Amygdala (tissue), 56 donors: ENCODE measurements at regions not wholly inside any gene's neighbourhood (a gene's known extent, or its start where the extent isn't known, plus 50 kb on each side); places are given as distances from the start of the nearest gene placed in this dataset.
"Not testable (repeated sequence)": the region's sequence is repeated elsewhere in the genome, so short reads cannot be mapped to it uniquely, and the experiment has no call there.

Source experiments
- DNase-seq, 56 donors: peaks; one replicate each; lab custom pipeline; 2025; lab: John Stamatoyannopoulos, UW

DNA sequence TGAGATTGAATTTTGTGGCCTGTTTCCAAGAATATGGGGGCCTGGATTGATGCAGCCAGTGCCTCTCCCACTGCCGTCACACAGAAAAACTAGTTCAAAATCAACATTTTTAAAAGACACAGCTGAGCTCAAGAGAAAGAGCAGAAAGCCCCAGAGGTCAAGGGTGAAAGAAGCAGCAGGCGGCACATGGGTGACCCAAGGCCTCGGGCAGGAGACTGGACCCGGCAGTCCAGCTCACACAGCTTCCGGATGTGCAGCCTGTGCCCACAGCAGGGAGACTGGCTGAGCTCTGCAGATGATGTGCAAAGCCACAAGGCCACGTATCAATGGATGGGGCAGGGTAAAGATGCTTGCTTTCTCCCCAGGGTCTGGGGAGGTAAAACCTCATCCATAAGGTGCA lies 50.4 kb upstream of the RNF32 start:
- DNase-seq = no peak

DNA sequence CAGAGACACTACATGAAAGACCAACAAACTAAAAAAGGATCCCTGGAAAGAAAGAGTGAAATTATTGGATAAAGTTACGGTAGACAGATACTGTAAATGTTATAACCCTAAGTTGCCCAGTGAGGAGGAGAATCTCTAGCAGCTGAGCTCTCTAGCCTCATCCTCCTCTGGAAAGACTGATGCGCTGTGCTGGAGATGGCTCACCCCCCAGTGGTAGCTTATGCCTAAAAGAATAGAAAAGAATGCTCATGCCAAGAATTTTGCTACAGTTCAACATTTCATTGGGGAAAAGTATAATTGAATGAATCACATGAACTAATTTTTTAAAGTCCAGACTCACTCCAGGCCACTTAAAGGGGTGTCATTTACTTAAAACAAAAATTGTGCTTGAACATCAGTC lies 50.8 kb upstream of the RNF32 start:
- peak in 5 of 56 donors; percentile 6 to 48 (median 27) for DNase-seq

DNA sequence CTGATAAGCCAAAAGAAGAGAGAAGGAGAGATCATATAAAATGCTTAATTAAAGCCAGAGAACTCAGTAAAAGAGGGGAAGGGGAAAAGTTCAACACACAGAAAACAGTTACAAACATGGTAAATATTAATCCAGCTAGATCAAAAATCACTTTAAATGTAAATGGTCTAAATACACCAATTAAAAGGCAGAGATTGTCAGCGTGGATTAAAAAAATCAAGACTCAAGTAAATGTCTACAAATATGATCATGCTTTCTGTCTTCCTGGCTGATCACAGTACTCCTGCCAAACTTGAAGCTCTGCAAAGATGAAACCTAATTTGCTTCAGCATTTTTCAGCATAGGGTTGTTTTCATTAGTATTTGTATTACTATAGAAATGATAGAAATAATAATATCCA lies 54.6 kb upstream of the RNF32 start:
- no peak for DNase-seq

DNA sequence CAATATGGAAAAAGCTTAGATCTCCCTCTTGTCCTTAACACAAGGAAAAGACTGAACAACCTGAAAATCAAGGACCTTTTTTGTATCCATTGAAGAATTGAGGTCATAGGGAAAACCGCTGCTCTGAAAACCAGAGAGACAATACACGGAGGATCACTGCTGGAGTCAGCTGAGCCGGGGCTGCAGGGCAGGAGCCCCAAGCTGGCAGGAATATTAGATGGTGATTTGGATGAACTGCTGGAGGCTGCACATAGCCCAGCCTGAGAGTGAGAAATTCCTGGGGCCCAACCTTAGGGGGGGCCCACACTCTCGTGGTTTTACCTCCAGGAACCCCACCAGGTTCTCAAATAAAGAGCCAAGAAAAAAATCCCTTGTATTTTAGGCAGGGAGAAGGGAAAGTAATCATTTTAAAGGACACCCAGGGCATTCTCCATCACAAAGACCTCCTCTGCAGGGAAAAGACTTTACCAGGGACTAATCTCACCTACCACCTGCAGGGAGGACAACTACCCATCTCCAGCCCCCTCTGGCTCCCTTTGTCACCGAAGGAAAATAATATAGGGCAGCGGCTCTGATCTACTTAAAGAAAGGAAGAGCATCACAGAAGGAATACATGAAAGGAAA lies 55.4 kb upstream of the RNF32 start:
- DNase-seq = no peak

DNA sequence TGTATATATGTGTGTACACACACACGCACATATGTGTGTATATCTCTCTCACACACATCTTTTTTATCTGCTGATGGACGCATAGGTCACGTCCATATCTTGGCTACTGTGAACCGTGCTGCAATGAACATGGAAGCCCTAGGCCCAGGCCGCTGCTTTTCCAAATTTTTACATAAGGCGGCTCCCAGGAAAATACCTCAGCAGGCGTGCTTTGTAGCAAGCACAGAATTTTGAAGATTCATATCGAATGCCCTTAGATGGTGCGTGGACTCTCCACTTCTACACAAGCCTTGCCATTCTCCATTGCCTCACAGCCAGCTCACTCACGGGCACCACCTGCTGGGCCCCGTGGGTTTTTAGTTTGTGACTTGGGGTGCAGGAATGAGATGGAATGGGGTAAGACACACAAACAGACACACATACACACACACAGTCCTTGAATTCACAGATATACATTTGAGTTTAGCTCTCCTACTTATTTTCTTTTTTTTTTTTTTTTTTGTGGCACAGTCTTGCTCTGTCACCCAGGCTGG lies 57.9 kb upstream of the RNF32 start:
- no peak for DNase-seq

DNA sequence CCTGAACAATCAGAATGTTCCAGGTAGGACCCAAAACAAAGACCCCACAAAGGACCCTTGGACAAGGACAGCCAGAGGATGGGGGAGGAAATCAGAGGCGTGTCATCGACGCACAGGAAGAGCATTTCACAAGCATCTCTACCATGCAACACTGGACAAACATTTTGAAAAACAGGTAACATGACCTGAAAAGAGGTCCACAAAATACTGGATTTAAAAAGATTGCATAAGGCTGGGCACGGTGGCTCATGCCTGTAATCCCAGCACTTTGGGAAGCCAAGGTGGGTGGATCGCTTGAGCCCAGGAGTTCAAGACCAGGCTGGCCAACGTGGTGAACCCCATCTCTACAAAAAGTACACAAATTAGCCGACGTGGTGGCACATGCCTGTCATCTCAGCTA lies 60.5 kb upstream of the RNF32 start:
- DNase-seq = no peak

DNA sequence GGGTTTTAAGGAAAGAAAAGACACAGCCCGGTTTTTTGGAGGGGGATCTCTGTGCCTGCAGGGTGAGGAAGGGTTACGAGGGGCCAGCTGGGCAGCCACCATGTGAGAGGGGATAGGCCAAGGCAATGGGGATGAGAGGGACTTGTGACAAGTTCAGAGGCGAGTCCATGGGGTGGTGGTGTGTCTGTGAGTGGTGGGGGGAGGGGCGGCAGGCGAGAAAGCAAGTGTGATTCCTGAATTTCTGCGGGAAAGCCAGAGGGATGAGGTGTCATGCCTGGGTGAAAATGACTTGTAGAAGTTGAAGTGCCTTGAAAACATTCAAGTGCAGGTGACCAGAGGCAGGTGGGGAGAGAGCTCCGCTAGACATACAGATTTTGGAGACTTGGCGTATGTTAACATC lies 61.0 kb upstream of the RNF32 start:
- DNase-seq = peak in 9 of 56 donors; percentile 7 to 41 (median 33)

DNA sequence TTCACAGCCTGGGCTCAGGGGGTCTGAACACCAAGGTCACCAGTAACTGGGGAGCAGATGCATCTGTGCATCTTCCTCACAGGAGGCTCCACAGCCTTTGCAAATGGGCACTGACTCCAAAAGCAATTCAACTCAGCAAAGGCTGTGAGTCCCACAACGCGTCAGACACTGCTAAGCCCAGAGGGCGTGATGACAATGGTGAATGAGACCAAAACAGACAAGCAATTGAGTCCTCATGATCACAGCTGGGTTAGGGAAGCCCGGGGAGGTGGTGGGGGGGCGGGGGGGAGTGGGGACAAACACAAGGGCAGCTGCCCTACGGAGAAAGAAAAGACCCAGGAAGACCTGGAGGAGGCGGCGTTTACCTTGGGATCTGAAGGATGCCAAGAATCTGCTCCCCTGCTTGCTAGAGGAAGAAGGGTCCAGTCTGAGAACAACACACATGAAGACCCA lies 61.6 kb upstream of the RNF32 start:
- peak in 52 of 56 donors; percentile 7 to 87 (median 60) for DNase-seq

DNA sequence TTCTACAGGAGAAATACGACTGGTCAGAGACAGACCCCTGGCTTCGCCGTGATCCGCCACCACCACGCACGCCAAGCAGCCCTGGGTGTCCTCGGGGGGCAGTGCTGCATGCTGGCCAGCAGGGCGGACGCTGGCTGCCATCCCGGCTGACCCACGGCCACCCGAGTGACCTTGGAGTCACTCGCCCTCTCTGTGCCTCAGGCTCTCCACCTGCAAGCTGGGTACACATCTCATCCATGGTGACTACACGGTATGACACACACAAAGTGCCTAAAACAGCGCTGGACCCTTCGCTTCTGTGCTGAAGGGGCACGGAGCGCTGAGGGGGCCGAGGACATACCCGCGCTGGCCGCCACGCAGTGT lies 62.0 kb upstream of the RNF32 start:
- DNase-seq = peak in 17 of 56 donors; percentile 19 to 66 (median 49)

DNA sequence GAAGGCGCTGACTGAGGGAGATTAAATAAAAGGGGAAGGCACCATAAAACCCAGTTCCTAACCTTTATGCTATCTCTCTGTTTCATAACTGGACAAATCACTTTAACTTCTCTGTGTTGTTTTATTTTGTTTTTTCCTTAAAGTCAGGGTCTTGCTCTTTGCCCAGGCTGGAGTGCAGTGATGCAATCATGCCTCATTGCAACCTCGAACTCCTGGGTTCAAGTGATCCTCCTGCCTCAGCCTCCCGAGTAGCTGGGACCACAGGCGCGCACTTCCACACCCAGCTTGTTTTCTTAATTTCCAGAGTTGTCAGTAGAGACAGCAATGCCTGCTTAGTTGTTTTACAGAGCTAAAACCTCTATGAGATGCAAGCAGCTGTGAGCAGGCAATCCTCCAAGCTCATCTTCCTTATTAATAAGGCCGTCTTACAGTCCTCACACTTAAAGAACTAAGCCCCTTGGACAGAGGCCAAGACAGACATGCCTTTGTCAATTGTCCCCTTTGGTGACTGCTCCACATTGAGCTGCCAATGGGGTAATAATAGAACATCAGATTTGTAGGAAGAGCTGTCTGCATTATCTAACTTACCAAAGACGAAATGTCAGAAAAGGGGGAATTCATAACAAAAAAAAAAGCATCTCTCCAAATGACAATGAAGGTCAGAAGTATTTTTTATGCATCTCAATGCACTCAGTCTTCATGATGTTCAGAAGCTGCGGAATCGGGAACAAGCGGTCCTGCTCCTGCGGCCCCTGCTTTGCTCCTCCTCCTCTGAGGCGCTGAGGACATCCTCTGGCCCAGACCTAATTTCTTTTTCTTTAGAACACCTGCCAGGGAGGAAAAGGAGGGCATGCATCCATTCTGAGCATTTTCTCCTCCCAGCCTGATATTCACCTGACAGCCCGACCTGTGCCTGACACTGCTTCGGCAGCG lies 62.7 kb upstream of the RNF32 start:
- peak in 39 of 56 donors; percentile 2 to 81 (median 40) for DNase-seq

DNA sequence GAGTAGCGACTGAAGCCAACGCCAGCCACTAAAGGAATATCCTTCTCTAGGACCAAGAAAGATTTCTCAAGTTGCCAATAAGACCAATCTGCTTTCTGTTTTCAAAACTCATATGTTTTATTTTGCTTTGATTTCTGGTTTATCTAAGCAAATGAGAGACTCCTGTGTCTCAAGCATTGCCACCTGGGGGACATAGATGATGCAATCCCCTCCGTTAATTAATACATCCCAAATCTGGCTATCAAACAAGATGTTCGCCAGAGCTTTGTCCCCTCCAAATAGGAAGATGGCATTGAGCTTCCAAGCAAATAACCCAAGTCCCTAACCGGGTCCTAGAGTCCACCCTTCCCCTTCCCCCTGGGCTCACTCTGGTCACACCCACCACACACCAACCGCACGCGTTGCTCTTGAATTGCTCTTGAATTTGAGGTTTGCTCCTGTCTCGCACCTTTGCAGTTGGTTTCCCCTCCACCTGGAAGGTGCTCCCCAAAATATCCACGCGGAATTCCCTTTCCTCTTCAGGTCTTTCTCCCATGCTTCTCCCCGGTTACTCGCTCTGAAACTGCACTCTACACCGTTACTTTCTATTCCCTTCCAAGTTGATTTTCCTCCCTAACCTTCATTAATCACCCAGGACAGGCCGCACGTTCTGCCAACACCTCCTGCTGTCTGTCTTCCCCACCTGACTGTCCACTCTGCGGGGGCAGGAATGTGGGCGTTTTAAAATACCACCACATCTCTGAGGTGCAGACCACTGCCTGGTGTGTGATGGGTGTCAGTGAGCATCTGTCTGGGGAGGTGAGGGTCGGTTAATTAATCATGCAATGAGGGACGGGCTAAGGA lies 64.1 kb upstream of the RNF32 start:
- DNase-seq = no peak

DNA sequence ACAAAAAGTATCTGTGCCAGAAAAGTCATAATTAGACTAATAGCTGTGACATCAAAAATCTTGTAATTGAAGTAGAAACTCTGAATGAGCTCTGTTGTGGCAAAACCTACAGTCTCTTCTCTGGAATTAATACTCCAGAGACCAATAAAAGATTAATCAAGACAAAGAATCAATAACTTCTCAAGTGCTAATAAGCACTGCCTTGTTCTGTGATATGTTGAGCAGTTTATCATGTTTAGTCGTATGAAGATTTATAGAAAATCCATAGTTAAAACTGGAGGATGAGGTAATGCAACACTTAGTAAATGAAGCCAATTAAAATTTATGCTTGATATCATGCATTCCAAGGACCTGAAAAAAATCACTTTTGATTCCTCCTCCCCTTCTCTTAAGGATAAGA lies 72.3 kb upstream of the RNF32 start:
- DNase-seq = no peak

DNA sequence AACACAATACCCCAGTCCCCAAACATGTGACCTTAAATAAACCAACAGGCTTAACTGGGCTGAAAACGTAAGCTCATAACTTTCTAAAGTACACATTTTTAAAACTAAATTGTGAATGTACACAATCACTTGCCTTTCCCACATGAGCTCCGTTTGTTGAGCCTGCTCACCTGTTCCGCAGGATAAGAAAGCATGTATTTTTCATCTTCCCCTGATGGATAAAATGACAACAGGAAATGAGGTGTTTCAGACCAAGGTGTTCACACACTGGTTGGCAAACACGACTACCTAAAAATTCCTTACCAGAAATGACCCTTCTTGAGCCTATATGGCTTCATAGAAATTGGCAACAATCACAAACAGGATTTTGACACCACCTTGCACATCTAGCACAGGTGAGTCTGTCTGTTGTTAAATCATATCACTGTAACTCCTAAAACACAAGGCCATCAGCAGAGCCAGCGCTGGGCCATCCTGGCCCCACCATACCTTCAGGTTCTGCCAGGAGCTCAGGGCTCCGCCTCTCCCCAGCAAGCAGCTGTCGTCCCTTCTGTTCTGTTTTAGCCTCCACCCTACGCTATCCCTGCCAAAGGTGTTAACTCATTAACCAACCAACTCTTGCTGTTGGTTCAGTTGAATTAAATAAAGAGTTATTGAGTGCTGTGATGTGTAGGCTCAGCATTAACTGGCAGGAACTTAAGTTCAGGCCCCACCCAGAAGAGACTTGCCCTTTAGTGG lies 73.6 kb upstream of the RNF32 start:
- no peak for DNase-seq

DNA sequence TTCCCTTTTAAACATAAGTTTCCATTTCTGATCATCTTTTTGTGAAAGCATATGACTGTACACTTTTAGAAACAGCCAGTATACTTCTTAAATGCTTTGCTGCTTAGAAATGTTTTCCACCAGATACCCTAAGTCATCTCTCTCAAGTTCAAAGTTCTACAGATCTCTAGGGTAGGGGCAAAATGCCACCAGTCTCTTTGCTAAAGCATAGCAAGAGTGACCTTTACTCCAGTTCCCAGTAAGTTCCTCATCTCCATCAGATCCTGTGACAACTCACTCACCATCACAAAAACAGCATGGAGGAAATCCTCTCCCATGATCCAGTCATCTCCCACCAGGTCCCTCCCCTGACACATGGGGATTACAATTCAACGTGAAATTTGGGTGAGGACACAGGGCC lies 75.6 kb upstream of the RNF32 start:
- DNase-seq = not testable (repeated sequence)

DNA sequence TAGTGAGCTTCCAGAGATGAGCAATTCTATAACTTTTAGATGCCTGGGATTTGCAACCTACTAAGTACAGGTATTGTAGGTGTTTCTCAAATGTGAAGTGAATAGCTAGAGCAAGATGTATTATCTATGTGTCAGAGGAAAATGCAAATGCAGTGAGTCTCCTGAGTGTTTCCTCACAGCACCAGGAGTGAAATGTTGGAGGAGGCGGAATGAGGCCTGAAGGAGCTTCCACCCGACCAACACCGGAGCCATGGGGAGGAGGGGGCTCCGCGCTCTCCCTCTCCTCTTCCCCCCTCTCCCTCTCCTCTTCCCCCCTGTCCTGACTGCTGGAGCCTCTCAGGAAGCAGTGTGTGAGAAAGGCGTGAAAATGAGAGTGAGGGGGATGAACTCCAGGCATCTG lies 79.9 kb upstream of the RNF32 start:
- no peak for DNase-seq

DNA sequence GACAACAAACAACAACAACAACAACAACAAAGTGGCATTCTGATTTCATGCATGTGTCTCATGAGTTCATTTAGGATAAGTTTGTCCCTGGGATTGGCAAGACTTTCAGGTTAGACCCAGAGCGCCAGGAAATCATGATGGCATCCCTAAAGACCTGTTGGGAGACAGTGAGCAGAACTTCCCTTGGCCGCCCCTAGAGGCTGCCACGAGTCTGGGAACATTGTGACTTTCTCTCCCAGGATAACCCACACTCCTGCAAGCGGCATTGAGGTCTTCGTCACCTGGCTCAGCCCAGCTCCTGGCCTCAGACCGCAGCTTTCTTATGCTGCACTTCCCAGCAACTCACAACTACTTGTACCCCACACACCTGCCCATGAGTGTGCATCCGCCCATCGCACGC lies 80.5 kb upstream of the RNF32 start:
- DNase-seq = no peak

DNA sequence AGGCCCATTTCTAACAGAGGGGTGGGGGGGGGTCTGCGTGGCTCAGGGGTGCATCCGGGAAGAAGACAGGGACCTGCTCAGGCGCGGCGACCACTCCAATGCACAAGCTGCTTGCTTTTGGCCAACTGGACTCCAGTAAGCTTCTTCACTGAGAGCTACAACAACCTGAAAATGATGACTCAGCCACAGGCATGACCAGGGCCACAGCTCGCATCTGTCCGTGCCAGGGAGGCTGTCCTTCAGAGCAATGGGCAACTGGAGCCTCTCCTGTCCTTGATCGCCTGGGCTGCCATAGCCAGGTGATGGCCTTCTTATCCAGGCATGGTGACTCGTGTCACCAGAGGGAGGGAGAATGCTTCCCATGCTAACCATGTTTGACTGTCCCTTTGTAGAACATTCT lies 81.6 kb upstream of the RNF32 start:
- DNase-seq = no peak

DNA sequence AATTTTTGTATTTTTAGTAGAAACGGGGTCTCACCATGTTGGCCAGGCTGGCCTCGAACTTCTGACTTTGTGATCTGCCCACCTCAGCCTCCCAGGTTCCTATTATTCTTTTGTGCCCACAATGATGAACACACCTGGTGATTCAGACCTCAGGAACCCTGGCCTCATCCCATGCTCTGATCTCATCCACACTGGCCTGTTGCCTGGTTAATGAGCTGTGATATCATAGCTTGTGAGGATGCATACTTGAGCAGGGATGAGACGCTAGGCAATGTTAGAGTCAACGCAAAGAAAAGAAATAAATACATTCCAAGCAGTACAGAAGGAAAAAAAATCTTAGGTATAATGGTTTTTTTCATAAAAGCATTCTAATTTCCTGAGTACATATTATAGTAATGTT lies 82.4 kb upstream of the RNF32 start:
- DNase-seq = no peak

DNA sequence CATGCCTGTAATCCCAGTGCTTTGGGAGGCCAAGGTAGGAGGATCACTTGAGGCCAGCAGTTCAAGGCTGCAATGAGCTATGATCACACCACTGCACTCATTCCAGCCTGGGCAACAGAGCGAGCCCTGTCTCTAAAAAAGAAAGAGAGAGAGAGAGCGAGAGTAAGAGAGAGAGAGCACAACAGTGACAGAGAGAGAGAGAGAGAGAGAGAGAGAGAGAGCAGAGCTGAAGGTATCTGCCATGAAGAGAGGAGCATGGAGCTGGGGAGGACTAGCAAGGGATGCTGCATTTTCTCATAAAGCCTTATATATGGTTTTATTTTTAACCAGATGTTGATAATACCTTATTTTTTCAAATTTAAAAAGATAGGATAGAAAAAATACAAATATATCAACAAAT lies 84.5 kb upstream of the RNF32 start:
- DNase-seq = no peak

DNA sequence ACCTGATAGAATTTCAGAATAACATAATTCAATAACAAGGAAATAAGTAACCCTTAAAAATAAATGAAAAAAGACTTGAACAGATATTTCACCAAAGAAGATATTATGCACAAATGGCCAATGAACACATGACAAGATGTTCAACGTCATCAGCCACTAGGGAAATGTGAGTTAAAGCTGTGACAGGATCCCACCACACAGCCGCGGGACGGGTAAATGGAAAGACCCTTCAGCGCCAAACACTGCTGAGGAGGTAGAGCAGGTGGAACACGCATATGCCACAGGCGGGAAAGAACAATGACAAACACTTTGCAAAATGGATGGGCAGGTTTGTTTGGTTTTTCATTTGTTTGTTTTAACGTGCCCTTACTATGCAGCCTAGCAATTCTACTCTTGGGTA lies 86.1 kb upstream of the RNF32 start:
- DNase-seq = no peak
